SK-N-SH (cell line): ENCODE measurements at regions not wholly inside any gene's neighbourhood (a gene's known extent, or its start where the extent isn't known, plus 50 kb on each side); places are given as distances from the start of the nearest gene placed in this dataset.

ENCODE experiments used
- CTCF ChIA-PET: fragments of 300-600, 350-600 bp; formaldehyde crosslinking; extraction: SDS; loops from one replicate; lab custom pipeline; 2021; lab: Yijun Ruan, JAX
- POLR2A ChIA-PET: fragments of 350-600 bp; sonication (Branson Sonifier 250); formaldehyde crosslinking; extraction: SDS; loops from one replicate; lab custom pipeline; 2020; ENCODE audit warnings: antibody characterized with exemption, inconsistent platforms; lab: Yijun Ruan, JAX
- DNase-seq: peaks from one replicate; pipeline ENCODE4 v3.0.0; 2012
- H2AFZ ChIP-seq: fragments of 200-600 bp; sonication (generic); 2 replicates; pipeline ENCODE4 v1.8.1; 2016; ENCODE audit warnings: antibody characterized with exemption, mild to moderate bottlenecking, low read depth
- H3F3A ChIP-seq: fragments of 200-600 bp; sonication (generic); replicated peaks from 2 replicates; pipeline ENCODE3; 2016; ENCODE audit warnings: antibody characterized with exemption, mild to moderate bottlenecking; ENCODE audit not compliant: insufficient read depth
- H3K27ac ChIP-seq, 2 experiments: fragments of 200-500 bp in 1 of 2; fragments of 200-600 bp in 1 of 2; sonication (Bioruptor generic) in 1 of 2; sonication (generic), shearing (Covaris generic) in 1 of 2; 2 replicates each; pipeline versions ENCODE4 v1.5.1 to v1.6.1; 2014 to 2016; ENCODE audit warnings: low read depth in 2 of 2, inconsistent platforms in 1 of 2, low read length in 1 of 2, mild to moderate bottlenecking in 1 of 2, mixed read lengths in 1 of 2
- H3K27me3 ChIP-seq: fragments of 200-600 bp; sonication (generic), shearing (Covaris generic); 2 replicates; pipeline ENCODE4 v1.6.1; 2016; ENCODE audit warnings: mixed run types; ENCODE audit not compliant: insufficient read depth
- H3K36me3 ChIP-seq, 2 experiments: fragments of 200-500 bp in 1 of 2; fragments of 200-600 bp in 1 of 2; sonication (Bioruptor generic) in 1 of 2; sonication (generic) in 1 of 2; replicated peaks in 1 of 2; 2 replicates each; pipeline versions ENCODE3 to v1.5.1; 2014 to 2016; ENCODE audit warnings: low read length in 1 of 2, mild to moderate bottlenecking in 1 of 2; ENCODE audit not compliant: insufficient read depth in 2 of 2, control insufficient read depth in 1 of 2
- H3K4me1 ChIP-seq, 2 experiments: fragments of 200-500 bp in 1 of 2; fragments of 200-600 bp in 1 of 2; sonication (Bioruptor generic) in 1 of 2; sonication (generic), shearing (Covaris generic) in 1 of 2; 2 replicates each; pipeline versions ENCODE4 v1.5.1 to v1.6.1; 2014 to 2016; ENCODE audit warnings: low read depth in 1 of 2, low read length in 1 of 2, mixed run types in 1 of 2; ENCODE audit not compliant: insufficient read depth in 2 of 2, control insufficient read depth in 1 of 2
- H3K4me2 ChIP-seq: fragments of 200-600 bp; sonication (generic), shearing (Covaris generic); 2 replicates; pipeline ENCODE4 v1.6.1; 2017; ENCODE audit warnings: mixed run types
- H3K4me3 ChIP-seq, 2 experiments: fragments of 200-500 bp in 1 of 2; fragments of 200-600 bp in 1 of 2; sonication (Bioruptor generic) in 1 of 2; sonication (generic), shearing (Covaris generic) in 1 of 2; 2 replicates each; pipeline versions ENCODE4 v1.5.1 to v1.8.1; 2014 to 2016; ENCODE audit warnings: low read depth in 2 of 2, inconsistent platforms in 1 of 2, low read length in 1 of 2, mild to moderate bottlenecking in 1 of 2, mixed read lengths in 1 of 2, moderate library complexity in 1 of 2
- H3K79me2 ChIP-seq: fragments of 200-600 bp; sonication (generic); 2 replicates; pipeline ENCODE4 v1.8.1; 2017; ENCODE audit warnings: mild to moderate bottlenecking; ENCODE audit not compliant: insufficient read depth
- H3K9ac ChIP-seq: fragments of 200-600 bp; sonication (generic); 2 replicates; pipeline ENCODE4 v1.6.1; 2017; ENCODE audit warnings: mixed run types
- H3K9me2 ChIP-seq: fragments of 200-600 bp; sonication (generic); 2 replicates; pipeline ENCODE4 v1.6.1; 2017; ENCODE audit warnings: mixed run types
- H3K9me3 ChIP-seq: fragments of 200-600 bp; sonication (generic); 2 replicates; pipeline ENCODE4 v1.6.1; 2017; ENCODE audit warnings: mixed run types, mild to moderate bottlenecking, moderate library complexity
- H4K20me1 ChIP-seq: fragments of 200-600 bp; sonication (generic); 2 replicates; pipeline ENCODE4 v1.6.1; 2017; ENCODE audit warnings: mild to moderate bottlenecking, mixed run types; ENCODE audit not compliant: insufficient read depth
- EP300 ChIP-seq, 2 experiments: IDR thresholded peaks; 2 replicates each; pipeline versions ENCODE4 v1.4.0 to v1.6.1; 2012; ENCODE audit warnings: borderline replicate concordance in 1 of 2, low read depth in 1 of 2, low read length in 1 of 2
- EZH2phosphoT487 ChIP-seq: fragments of 200-600 bp; sonication (generic); IDR thresholded peaks from 2 replicates; pipeline ENCODE4 v1.6.1; 2017; ENCODE audit warnings: low read depth, mixed run types, mild to moderate bottlenecking, antibody characterized with exemption, moderate library complexity, borderline replicate concordance
- FOXM1 ChIP-seq: IDR thresholded peaks from 2 replicates; pipeline ENCODE4 v1.4.0; 2012; ENCODE audit warnings: low read depth, mild to moderate bottlenecking
- GABPA ChIP-seq: IDR thresholded peaks from 2 replicates; pipeline ENCODE4 v1.4.0; 2012; ENCODE audit warnings: low read depth, mild to moderate bottlenecking
- MXI1 ChIP-seq: IDR thresholded peaks from 2 replicates; pipeline ENCODE4 v1.6.1; 2012; ENCODE audit warnings: mild to moderate bottlenecking, low read depth, low read length, improper control_type of control experiment
- NFIC ChIP-seq: IDR thresholded peaks from 2 replicates; pipeline ENCODE4 v1.4.0; 2012; ENCODE audit warnings: borderline replicate concordance
- POLR2AphosphoS5 ChIP-seq: IDR thresholded peaks from 2 replicates; pipeline ENCODE4 v1.6.1; 2012; ENCODE audit warnings: low read depth, low read length
- RCOR1 ChIP-seq: fragments of 150-350 bp; IDR thresholded peaks from 2 replicates; pipeline ENCODE4 v1.6.1; 2017; ENCODE audit warnings: antibody characterized with exemption, low read length
- RXRA ChIP-seq: IDR thresholded peaks from 2 replicates; pipeline ENCODE4 v1.4.0; 2012; ENCODE audit warnings: low read depth, mild to moderate bottlenecking, borderline replicate concordance
- SIN3A ChIP-seq: IDR thresholded peaks from 2 replicates; pipeline ENCODE4 v1.6.1; 2012; ENCODE audit warnings: low read depth, mild to moderate bottlenecking, low read length, moderate library complexity, borderline replicate concordance
- SMC3 ChIP-seq: IDR thresholded peaks from 2 replicates; pipeline ENCODE4 v1.6.1; 2012; ENCODE audit warnings: low read depth, low read length, improper control_type of control experiment
- TAF1 ChIP-seq: IDR thresholded peaks from 2 replicates; pipeline ENCODE4 v1.6.1; 2012; ENCODE audit warnings: low read depth, mild to moderate bottlenecking, low read length, moderate library complexity, borderline replicate concordance
- TCF12 ChIP-seq: IDR thresholded peaks from 2 replicates; pipeline ENCODE4 v1.4.0; 2012
- YY1 ChIP-seq: IDR thresholded peaks from 2 replicates; pipeline ENCODE4 v1.4.0; 2012; ENCODE audit warnings: low read depth, mild to moderate bottlenecking
- WGBS: methylation state at CpG from one replicate; pipeline ENCODE4 v1.1.6; 2017; ENCODE audit warnings: low lambda C conversion rate; 5-methylcytosine and 5-hydroxymethylcytosine counted together
- TF ChIP-seq, protein P1 (sequence below): IDR thresholded peaks from 2 replicates; pipeline ENCODE4 v1.4.0; 2012; ENCODE audit warnings: low read depth, borderline replicate concordance
- TF ChIP-seq, protein P2 (sequence below): IDR thresholded peaks from 2 replicates; pipeline ENCODE4; 2012
- TF ChIP-seq, protein P3 (sequence below): fragments of 150-350 bp; IDR thresholded peaks from 2 replicates; pipeline ENCODE4 v1.6.1; 2017; ENCODE audit warnings: antibody characterized with exemption, low read length, low read depth, borderline replicate concordance
- TF ChIP-seq, protein P4 (sequence below): IDR thresholded peaks from 2 replicates; pipeline ENCODE4 v1.4.0; 2012; ENCODE audit warnings: low read depth, borderline replicate concordance
- TF ChIP-seq, protein P5 (sequence below): IDR thresholded peaks from 2 replicates; pipeline ENCODE4 v1.6.1; 2012; ENCODE audit warnings: mild to moderate bottlenecking, low read depth, low read length, moderate library complexity

DNA sequence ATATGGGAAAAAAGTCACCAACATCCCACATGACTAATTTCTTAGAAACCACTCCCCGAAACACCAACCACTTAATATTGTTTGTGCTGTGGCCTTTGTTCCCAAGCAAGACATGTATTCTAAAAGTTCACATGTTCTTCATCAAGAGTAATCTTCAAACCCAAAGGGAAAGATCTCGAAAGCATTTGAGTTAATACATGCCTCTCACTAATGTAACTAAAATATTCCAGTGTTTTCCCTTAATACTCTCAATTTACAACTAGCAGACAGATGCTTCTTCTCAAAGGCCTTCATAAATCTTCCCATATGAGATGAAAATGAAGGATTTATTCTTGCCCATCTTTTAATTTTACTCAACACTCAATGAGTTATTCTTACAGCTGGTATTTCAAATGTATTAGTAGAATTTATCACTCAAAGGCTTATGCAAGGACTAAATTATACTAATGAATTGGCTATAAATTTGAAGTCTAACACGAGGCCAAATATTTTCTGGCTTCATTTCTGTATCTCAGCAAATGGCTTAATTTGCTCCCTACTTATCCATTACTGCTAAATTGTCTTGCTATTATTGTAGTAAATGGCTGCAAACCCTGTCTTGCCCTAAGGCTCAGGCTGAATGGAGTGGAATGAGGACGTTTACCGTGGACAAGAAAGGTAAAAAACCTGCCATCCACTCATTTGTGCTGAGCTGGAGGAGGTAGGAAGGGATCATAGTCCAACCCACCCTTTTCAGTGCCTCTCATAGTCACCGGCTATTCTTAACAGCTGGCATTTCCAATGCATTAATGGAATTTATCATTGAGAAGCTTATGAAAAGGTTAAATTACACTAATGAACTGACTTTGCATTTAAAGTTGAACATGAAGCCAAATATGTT lies 474.4 kb downstream of the RASEF start:
- Histone ChIP-seq H3K9me3 (no peaks in the 10 kb centered on the region), H3K9me2 (no peaks in the 10 kb centered on the region), H2AFZ (no peak overlapping the region), H3K4me2 (no peak overlapping the region), H3K4me3 (no peak overlapping the region), H4K20me1 (no peaks in the 10 kb centered on the region), H3K27me3 (no peaks in the 10 kb centered on the region), H3K9ac (no peak overlapping the region), H3K4me1 (peaks cover 0 to 6% of the 10 kb centered on the region in 2 experiments; a peak in 2 of 4 replicates), H3K79me2 (no peaks in the 10 kb centered on the region), H3F3A (no peaks in the 10 kb centered on the region), H3K27ac (no peak overlapping the region; a peak in 1 of 4 replicates), H3K36me3 (no peaks in the 10 kb centered on the region)
- TF ChIP-seq, protein P1, sequence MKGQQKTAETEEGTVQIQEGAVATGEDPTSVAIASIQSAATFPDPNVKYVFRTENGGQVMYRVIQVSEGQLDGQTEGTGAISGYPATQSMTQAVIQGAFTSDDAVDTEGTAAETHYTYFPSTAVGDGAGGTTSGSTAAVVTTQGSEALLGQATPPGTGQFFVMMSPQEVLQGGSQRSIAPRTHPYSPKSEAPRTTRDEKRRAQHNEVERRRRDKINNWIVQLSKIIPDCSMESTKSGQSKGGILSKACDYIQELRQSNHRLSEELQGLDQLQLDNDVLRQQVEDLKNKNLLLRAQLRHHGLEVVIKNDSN: no peak
- TF ChIP-seq POLR2AphosphoS5 (no peak), SMC3 (no peak), RXRA (no peak), NFIC (no peak), SIN3A (no peak)
- TF ChIP-seq, protein P2, sequence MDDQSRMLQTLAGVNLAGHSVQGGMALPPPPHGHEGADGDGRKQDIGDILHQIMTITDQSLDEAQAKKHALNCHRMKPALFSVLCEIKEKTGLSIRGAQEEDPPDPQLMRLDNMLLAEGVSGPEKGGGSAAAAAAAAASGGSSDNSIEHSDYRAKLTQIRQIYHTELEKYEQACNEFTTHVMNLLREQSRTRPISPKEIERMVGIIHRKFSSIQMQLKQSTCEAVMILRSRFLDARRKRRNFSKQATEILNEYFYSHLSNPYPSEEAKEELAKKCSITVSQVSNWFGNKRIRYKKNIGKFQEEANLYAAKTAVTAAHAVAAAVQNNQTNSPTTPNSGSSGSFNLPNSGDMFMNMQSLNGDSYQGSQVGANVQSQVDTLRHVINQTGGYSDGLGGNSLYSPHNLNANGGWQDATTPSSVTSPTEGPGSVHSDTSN: no peak
- DNase-seq: no peak
- ChIA-PET POLR2A (no interaction called here), CTCF (no interaction called here)
- WGBS: 30% methylated on average over 6 of the region's 6 CpGs

DNA sequence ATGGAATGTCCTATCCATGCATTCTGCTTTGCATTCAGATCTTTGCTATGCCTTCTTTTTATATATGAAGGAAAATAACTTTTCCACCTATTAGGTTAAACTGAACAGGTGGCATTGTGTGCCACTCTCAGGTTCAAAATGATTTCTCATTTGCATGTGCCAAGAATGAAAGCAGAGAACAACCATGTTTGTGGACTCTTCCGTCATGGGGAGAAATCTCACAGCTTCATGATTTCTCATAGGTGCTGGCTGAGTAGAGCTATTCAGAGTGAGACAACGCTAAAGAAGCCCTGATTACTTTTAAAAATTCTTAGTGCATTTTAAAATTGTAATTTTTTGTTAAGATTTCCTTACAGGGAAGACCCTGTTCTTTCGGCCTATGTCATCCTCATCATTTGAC lies 472.1 kb downstream of the RASEF start:
- H3K9ac ChIP-seq: no peak overlapping the region
- H3K27ac ChIP-seq: no peak overlapping the region
- H3K79me2 ChIP-seq: no peaks in the 10 kb centered on the region
- no peak overlapping the region for H2AFZ ChIP-seq
- peaks cover 0 to 3% of the 10 kb centered on the region in 2 experiments; a peak in 2 of 4 replicates for H3K4me1 ChIP-seq
- H3K36me3 ChIP-seq: no peaks in the 10 kb centered on the region
- H3K27me3 ChIP-seq: no peaks in the 10 kb centered on the region
- no peaks in the 10 kb centered on the region for H3K9me3 ChIP-seq
- H4K20me1 ChIP-seq: no peaks in the 10 kb centered on the region
- 55% methylated on average over 3 of the region's 3 CpGs for WGBS
- no peaks in the 10 kb centered on the region for H3F3A ChIP-seq
- no peak for DNase-seq
- POLR2A ChIA-PET: no interaction called here
- CTCF ChIA-PET: no interaction called here
- no peaks in the 10 kb centered on the region for H3K9me2 ChIP-seq
- no peak overlapping the region for H3K4me3 ChIP-seq
- H3K4me2 ChIP-seq: no peak overlapping the region
- TF ChIP-seq FOXM1: no peak
- TF ChIP-seq EP300 (IDR thresholded peaks at IDR 0.05; ENCODE audit: borderline replicate concordance in 1 of 2, low read depth in 1 of 2, low read length in 1 of 2): no peak
- TF ChIP-seq TCF12: no peak
- no peak for TF ChIP-seq TAF1
- TF ChIP-seq YY1: no peak
- TF ChIP-seq RCOR1: no peak
- TF ChIP-seq EZH2phosphoT487: no peak
- no peak for TF ChIP-seq SIN3A
- TF ChIP-seq MXI1: no peak
- TF ChIP-seq, protein P3, sequence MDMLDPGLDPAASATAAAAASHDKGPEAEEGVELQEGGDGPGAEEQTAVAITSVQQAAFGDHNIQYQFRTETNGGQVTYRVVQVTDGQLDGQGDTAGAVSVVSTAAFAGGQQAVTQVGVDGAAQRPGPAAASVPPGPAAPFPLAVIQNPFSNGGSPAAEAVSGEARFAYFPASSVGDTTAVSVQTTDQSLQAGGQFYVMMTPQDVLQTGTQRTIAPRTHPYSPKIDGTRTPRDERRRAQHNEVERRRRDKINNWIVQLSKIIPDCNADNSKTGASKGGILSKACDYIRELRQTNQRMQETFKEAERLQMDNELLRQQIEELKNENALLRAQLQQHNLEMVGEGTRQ: no peak
- TF ChIP-seq, protein P4, sequence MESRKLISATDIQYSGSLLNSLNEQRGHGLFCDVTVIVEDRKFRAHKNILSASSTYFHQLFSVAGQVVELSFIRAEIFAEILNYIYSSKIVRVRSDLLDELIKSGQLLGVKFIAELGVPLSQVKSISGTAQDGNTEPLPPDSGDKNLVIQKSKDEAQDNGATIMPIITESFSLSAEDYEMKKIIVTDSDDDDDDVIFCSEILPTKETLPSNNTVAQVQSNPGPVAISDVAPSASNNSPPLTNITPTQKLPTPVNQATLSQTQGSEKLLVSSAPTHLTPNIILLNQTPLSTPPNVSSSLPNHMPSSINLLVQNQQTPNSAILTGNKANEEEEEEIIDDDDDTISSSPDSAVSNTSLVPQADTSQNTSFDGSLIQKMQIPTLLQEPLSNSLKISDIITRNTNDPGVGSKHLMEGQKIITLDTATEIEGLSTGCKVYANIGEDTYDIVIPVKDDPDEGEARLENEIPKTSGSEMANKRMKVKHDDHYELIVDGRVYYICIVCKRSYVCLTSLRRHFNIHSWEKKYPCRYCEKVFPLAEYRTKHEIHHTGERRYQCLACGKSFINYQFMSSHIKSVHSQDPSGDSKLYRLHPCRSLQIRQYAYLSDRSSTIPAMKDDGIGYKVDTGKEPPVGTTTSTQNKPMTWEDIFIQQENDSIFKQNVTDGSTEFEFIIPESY: no peak
- TF ChIP-seq, protein P5, sequence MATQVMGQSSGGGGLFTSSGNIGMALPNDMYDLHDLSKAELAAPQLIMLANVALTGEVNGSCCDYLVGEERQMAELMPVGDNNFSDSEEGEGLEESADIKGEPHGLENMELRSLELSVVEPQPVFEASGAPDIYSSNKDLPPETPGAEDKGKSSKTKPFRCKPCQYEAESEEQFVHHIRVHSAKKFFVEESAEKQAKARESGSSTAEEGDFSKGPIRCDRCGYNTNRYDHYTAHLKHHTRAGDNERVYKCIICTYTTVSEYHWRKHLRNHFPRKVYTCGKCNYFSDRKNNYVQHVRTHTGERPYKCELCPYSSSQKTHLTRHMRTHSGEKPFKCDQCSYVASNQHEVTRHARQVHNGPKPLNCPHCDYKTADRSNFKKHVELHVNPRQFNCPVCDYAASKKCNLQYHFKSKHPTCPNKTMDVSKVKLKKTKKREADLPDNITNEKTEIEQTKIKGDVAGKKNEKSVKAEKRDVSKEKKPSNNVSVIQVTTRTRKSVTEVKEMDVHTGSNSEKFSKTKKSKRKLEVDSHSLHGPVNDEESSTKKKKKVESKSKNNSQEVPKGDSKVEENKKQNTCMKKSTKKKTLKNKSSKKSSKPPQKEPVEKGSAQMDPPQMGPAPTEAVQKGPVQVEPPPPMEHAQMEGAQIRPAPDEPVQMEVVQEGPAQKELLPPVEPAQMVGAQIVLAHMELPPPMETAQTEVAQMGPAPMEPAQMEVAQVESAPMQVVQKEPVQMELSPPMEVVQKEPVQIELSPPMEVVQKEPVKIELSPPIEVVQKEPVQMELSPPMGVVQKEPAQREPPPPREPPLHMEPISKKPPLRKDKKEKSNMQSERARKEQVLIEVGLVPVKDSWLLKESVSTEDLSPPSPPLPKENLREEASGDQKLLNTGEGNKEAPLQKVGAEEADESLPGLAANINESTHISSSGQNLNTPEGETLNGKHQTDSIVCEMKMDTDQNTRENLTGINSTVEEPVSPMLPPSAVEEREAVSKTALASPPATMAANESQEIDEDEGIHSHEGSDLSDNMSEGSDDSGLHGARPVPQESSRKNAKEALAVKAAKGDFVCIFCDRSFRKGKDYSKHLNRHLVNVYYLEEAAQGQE: no peak
- no peak for TF ChIP-seq GABPA
